ENCODE measurements at regions not wholly inside any gene's neighbourhood (a gene's known extent, or its start where the extent isn't known, plus 50 kb on each side); places are given as distances from the start of the nearest gene placed in this dataset.

DNA sequence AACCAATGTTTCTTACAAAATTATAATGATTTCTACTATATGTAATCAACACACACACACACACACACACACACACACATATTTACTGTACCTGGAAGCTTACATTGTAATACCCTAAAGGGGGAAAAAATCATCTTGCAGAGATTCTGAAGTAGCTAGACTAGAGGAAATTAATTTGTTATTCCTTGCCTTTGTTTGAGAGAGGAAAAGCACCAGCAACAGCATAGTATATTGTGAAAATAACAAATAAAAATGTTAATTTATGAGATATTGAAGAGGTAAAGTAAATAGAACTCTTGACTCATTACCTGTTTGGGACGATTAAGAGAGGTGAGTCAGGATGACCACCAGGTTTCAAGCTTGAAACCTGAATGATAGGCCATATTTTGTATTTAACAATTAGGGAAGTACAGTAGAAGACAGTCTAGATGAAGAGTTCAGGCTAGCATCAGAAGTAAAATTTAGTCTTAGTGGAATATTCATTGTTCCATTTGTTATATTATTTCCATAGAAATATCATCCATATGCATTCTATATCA lies 873.4 kb upstream of the PCDH10 start:
- dilution Hi-C loops (cut with MboI; ENCODE audit: extremely low pct_ligation_motif_present, low sequenced_read_pairs) = no loop called here
- no peak for TF ChIP-seq EZH2 (IDR thresholded peaks at IDR 0.05; ENCODE audit: low read length)
- TF ChIP-seq, protein P1, sequence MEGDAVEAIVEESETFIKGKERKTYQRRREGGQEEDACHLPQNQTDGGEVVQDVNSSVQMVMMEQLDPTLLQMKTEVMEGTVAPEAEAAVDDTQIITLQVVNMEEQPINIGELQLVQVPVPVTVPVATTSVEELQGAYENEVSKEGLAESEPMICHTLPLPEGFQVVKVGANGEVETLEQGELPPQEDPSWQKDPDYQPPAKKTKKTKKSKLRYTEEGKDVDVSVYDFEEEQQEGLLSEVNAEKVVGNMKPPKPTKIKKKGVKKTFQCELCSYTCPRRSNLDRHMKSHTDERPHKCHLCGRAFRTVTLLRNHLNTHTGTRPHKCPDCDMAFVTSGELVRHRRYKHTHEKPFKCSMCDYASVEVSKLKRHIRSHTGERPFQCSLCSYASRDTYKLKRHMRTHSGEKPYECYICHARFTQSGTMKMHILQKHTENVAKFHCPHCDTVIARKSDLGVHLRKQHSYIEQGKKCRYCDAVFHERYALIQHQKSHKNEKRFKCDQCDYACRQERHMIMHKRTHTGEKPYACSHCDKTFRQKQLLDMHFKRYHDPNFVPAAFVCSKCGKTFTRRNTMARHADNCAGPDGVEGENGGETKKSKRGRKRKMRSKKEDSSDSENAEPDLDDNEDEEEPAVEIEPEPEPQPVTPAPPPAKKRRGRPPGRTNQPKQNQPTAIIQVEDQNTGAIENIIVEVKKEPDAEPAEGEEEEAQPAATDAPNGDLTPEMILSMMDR (optimal IDR thresholded peaks at IDR 0.05 in 1 of 3, IDR thresholded peaks at IDR 0.05 in 1 of 3, conservative IDR thresholded peaks at IDR 0.05 in 1 of 3; ENCODE audit: extremely low read depth in 1 of 3, insufficient read depth in 2 of 3, low read length in 3 of 3) = no peak
- no peaks in the 10 kb centered on the region for H4K20me1 ChIP-seq (ENCODE audit: control insufficient read depth, extremely low read depth, insufficient read depth, low read length)

DNA sequence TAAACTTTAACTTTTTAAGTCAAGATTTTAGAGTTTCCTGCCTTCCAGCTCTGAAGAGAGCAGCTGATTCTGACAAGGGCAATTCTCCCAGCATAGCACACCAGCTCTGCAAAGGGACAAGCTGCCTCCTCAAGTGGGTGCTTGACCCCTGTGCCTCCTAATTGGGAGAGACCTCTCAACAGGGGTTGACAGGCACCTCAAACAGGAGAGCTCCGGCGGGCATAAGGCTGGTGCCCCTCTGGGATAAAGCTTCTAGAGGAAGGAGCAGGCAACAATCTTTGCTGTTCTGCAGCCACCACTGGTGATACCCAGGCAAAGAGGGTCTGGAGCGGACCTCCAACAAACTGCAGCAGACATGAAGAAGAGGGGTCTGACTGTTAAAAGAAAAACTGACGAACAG lies 872.9 kb upstream of the PCDH10 start:
- H3K27ac ChIP-seq (ENCODE audit: control insufficient read depth, insufficient read depth, low read length) = no peak overlapping the region
- no peak for FAIRE-seq
- no peaks in the 10 kb centered on the region for H3K36me3 ChIP-seq (ENCODE audit: control insufficient read depth in 2 of 2, extremely low read depth in 1 of 2, insufficient read depth in 2 of 2, low read length in 2 of 2)
- TF ChIP-seq EZH2 (IDR thresholded peaks at IDR 0.05; ENCODE audit: low read length) = no peak
- TF ChIP-seq, protein P1 (optimal IDR thresholded peaks at IDR 0.05 in 1 of 3, IDR thresholded peaks at IDR 0.05 in 1 of 3, conservative IDR thresholded peaks at IDR 0.05 in 1 of 3; ENCODE audit: extremely low read depth in 1 of 3, insufficient read depth in 2 of 3, low read length in 3 of 3) = no peak
- no peak overlapping the region for H3K4me3 ChIP-seq (ENCODE audit: control insufficient read depth in 2 of 3, extremely low read depth in 1 of 3, insufficient read depth in 2 of 3, low read depth in 1 of 3, low read length in 3 of 3)
- H3K4me1 ChIP-seq (ENCODE audit: control insufficient read depth, extremely low read depth, insufficient read depth, low read length) = no peaks in the 10 kb centered on the region
- H3K9me3 ChIP-seq (ENCODE audit: control insufficient read depth, low read depth, low read length) = no peaks in the 10 kb centered on the region
- H3K79me2 ChIP-seq (ENCODE audit: control insufficient read depth, insufficient read depth, low read length) = no peaks in the 10 kb centered on the region
- H3K4me2 ChIP-seq (ENCODE audit: control insufficient read depth, extremely low read depth, insufficient read depth, low read depth, low read length) = no peak overlapping the region
- no peaks in the 10 kb centered on the region for H3K27me3 ChIP-seq (ENCODE audit: control insufficient read depth, extremely low read depth, insufficient read depth, low read length)
- H4K20me1 ChIP-seq (ENCODE audit: control insufficient read depth, extremely low read depth, insufficient read depth, low read length) = no peaks in the 10 kb centered on the region
- H2AFZ ChIP-seq (ENCODE audit: control insufficient read depth, low read length) = no peak overlapping the region
- no peak overlapping the region for H3K9ac ChIP-seq (ENCODE audit: control insufficient read depth, extremely low read depth, insufficient read depth, low read length)
- DNase-seq (ENCODE audit: low read depth, low spot score) = no peak
- dilution Hi-C loops (cut with MboI; ENCODE audit: extremely low pct_ligation_motif_present, low sequenced_read_pairs) = no loop called here
- H3K9me1 ChIP-seq (ENCODE audit: control insufficient read depth, extremely low read depth, insufficient read depth, low read length) = no peaks in the 10 kb centered on the region

More for the DNA sequence above, 873.4 kb upstream of the PCDH10 start:
- H3K4me2 ChIP-seq (ENCODE audit: control insufficient read depth, extremely low read depth, insufficient read depth, low read depth, low read length) = no peak overlapping the region
- no peak for DNase-seq (ENCODE audit: low read depth, low spot score)
- no peak overlapping the region for H3K4me3 ChIP-seq (ENCODE audit: control insufficient read depth in 2 of 3, extremely low read depth in 1 of 3, insufficient read depth in 2 of 3, low read depth in 1 of 3, low read length in 3 of 3)
- no peak overlapping the region for H2AFZ ChIP-seq (ENCODE audit: control insufficient read depth, low read length)
- no peak for FAIRE-seq
- H3K4me1 ChIP-seq (ENCODE audit: control insufficient read depth, extremely low read depth, insufficient read depth, low read length) = no peaks in the 10 kb centered on the region
- H3K9ac ChIP-seq (ENCODE audit: control insufficient read depth, extremely low read depth, insufficient read depth, low read length) = no peak overlapping the region
- H3K9me1 ChIP-seq (ENCODE audit: control insufficient read depth, extremely low read depth, insufficient read depth, low read length) = no peaks in the 10 kb centered on the region
- no peaks in the 10 kb centered on the region for H3K79me2 ChIP-seq (ENCODE audit: control insufficient read depth, insufficient read depth, low read length)
- no peaks in the 10 kb centered on the region for H3K36me3 ChIP-seq (ENCODE audit: control insufficient read depth in 2 of 2, extremely low read depth in 1 of 2, insufficient read depth in 2 of 2, low read length in 2 of 2)
- no peaks in the 10 kb centered on the region for H3K9me3 ChIP-seq (ENCODE audit: control insufficient read depth, low read depth, low read length)
- H3K27me3 ChIP-seq (ENCODE audit: control insufficient read depth, extremely low read depth, insufficient read depth, low read length) = no peaks in the 10 kb centered on the region
- no peak overlapping the region for H3K27ac ChIP-seq (ENCODE audit: control insufficient read depth, insufficient read depth, low read length)
